GM21737 (cell line): ENCODE measurements at regions not wholly inside any gene's neighbourhood (a gene's known extent, or its start where the extent isn't known, plus 50 kb on each side); places are given as distances from the start of the nearest gene placed in this dataset.

ENCODE experiments used
- ATAC-seq: cut with Tn5 transposase; IDR thresholded peaks from one replicate; pipeline ENCODE4 v1.9.1; 2021; ENCODE audit warnings: mild to moderate bottlenecking, moderate library complexity; ENCODE audit not compliant: unreplicated experiment

GRCh38 chr15:100703032-100703578 is 100.7 kb downstream of the ASB7 start:
- peak; percentile 99 for ATAC-seq

- no peak for ATAC-seq
Observed at GRCh38 chr15:100703671-100704070, 101.3 kb downstream of the ASB7 start.

- ATAC-seq = no peak
Observed at GRCh38 chr15:100704281-100705055, 102.1 kb downstream of the ASB7 start.

GRCh38 chr15:100705065-100705464 is 102.7 kb downstream of the ASB7 start:
- ATAC-seq = no peak

GRCh38 chr15:100705841-100706240 is 103.5 kb downstream of the ASB7 start:
- ATAC-seq = no peak

GRCh38 chr15:100707229-100707628 is 104.8 kb downstream of the ASB7 start:
- no peak for ATAC-seq

- no peak for ATAC-seq
Observed at GRCh38 chr15:100708916-100709315, 106.5 kb downstream of the ASB7 start.

GRCh38 chr15:100710222-100710621 is 107.8 kb downstream of the ASB7 start:
- no peak for ATAC-seq

GRCh38 chr15:100710744-100711515 is 108.5 kb downstream of the ASB7 start:
- ATAC-seq = no peak

GRCh38 chr15:100711516-100712021 is 109.2 kb downstream of the ASB7 start:
- no peak for ATAC-seq

- ATAC-seq = no peak
Observed at GRCh38 chr15:100712226-100712625, 109.8 kb downstream of the ASB7 start.

GRCh38 chr15:100713163-100713867 is 110.9 kb downstream of the ASB7 start:
- ATAC-seq = no peak

GRCh38 chr15:100714034-100714748 is 111.8 kb downstream of the ASB7 start:
- no peak for ATAC-seq

GRCh38 chr15:100714749-100715342 is 112.5 kb downstream of the ASB7 start:
- no peak for ATAC-seq

GRCh38 chr15:100715571-100716455 is 113.4 kb downstream of the ASB7 start:
- ATAC-seq = no peak

- no peak for ATAC-seq
Observed at GRCh38 chr15:100716456-100717085, 114.2 kb downstream of the ASB7 start.

- no peak for ATAC-seq
Observed at GRCh38 chr15:100717596-100717995, 115.2 kb downstream of the ASB7 start.
